ENCODE measurements at regions not wholly inside any gene's neighbourhood (a gene's known extent, or its start where the extent isn't known, plus 50 kb on each side); places are given as distances from the start of the nearest gene placed in this dataset.

DNA sequence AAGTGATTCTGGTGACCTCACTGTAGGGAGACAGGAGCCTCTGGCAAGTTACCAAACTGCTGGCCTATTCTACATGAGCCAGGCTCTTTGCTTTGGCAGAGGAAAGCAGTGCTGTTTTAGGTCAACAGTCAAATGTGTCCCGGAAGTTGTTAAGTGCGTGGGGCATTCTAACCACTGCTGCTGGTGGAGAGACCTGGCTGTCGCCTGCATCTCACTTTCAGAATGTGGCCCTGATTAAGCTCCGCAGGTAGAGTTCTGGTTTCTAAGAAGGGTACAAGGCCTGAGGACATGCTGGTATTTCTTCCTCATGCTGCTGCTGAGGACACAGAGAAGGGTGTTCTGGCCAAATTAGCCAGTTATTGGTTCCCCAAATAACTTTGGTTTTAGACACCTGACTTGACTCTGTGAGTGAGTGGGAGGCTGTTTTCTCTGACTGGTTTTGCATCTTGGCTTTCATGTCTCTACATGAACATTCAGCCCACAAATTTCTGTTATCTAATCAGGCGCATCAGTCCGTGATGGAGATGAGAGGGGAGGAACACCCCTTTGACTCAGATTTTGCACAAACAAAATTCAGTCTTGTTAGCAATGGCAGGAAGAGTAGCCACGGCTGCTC is 120.8 kb downstream of the LMO4 start:
- Histone ChIP-seq H3K4me3 (ENCODE audit: low read depth in 1 of 2, low read length in 2 of 2) (peak overlapping the region in 1 of 2 donors; percentile 38), H3K9ac (ENCODE audit: low read length) (no peak overlapping the region), H3K9me3 (ENCODE audit: low read length) (no peaks in the 10 kb centered on the region), H3K36me3 (ENCODE audit: insufficient read depth, low read length) (no peaks in the 10 kb centered on the region), H3K27me3 (ENCODE audit: control insufficient read depth in 1 of 2, insufficient read depth in 2 of 2, low read length in 2 of 2) (no peaks in the 10 kb centered on the region), H3K4me1 (ENCODE audit: insufficient read depth, low read length) (peaks cover 17% of the 10 kb centered on the region), H3K27ac (ENCODE audit: low read depth, low read length) (peak overlapping the region; percentile 32)

DNA sequence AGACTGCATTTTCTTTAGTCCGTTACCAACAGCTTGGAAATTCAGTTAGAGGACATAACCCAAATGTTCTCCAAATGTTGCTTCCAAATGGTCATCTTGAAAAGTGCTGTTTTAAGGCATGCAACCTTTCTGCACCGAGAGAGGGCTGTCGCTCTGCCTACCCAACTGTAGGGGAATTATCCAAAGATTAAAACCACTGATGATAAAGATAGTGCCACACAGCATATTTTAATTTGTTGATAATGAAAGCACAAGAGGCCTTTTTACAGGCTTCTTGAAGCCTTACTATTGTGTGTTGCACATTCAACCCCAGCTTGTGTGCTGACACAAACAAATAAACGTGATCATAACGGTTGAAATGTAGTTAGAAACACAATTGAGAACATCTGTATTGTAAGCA is 121.5 kb downstream of the LMO4 start:
- Histone ChIP-seq H3K27ac (ENCODE audit: low read depth, low read length) (no peak overlapping the region), H3K36me3 (ENCODE audit: insufficient read depth, low read length) (no peaks in the 10 kb centered on the region), H3K4me3 (ENCODE audit: low read depth in 1 of 2, low read length in 2 of 2) (no peak overlapping the region), H3K27me3 (ENCODE audit: control insufficient read depth in 1 of 2, insufficient read depth in 2 of 2, low read length in 2 of 2) (no peaks in the 10 kb centered on the region), H3K4me1 (ENCODE audit: insufficient read depth, low read length) (peaks cover 17% of the 10 kb centered on the region), H3K9ac (ENCODE audit: low read length) (no peak overlapping the region), H3K9me3 (ENCODE audit: low read length) (no peaks in the 10 kb centered on the region)

- Histone ChIP-seq H3K4me3 (ENCODE audit: low read depth in 1 of 2, low read length in 2 of 2) (no peak overlapping the region), H3K4me1 (ENCODE audit: insufficient read depth, low read length) (peaks cover 17% of the 10 kb centered on the region), H3K9ac (ENCODE audit: low read length) (no peak overlapping the region), H3K27ac (ENCODE audit: low read depth, low read length) (no peak overlapping the region), H3K36me3 (ENCODE audit: insufficient read depth, low read length) (no peaks in the 10 kb centered on the region), H3K27me3 (ENCODE audit: control insufficient read depth in 1 of 2, insufficient read depth in 2 of 2, low read length in 2 of 2) (no peaks in the 10 kb centered on the region), H3K9me3 (ENCODE audit: low read length) (no peaks in the 10 kb centered on the region)
Measured at GRCh38 chr1:87450615-87451209, 122.0 kb downstream of the LMO4 start.

DNA sequence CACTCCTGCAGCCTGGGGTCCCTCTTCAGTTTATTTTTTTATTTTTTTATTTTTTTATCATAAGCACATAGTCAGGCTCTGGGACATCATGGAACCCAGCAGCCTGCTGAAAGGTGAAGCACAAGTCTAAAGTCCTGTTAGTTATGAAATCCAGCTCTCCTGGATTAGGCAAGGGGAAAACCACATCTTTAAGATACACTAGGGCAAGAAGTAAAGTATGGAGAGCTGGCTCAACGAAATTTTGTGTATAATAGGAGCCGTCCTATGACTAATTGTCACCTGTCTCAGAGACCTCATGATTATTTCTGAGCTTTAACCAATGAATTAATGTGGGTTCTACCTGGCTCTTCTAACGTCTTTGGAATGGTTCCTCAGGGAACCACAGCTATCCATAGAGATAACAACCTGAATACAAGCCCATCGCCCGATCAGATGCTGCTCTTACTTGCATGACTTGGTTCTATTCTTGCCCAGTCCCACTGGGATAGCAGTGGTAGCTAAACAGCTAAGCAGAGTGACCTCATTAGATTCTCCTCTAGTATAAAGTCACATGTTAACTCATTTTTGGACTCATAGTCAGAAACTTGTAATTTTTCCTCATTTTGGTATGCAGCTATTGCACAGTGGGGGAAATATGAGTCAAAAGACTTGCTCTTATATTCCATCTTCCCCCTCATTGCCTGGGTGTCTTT is 122.7 kb downstream of the LMO4 start:
- Histone ChIP-seq H3K27me3 (ENCODE audit: control insufficient read depth in 1 of 2, insufficient read depth in 2 of 2, low read length in 2 of 2) (no peaks in the 10 kb centered on the region), H3K9ac (ENCODE audit: low read length) (no peak overlapping the region), H3K9me3 (ENCODE audit: low read length) (no peaks in the 10 kb centered on the region), H3K27ac (ENCODE audit: low read depth, low read length) (no peak overlapping the region), H3K4me1 (ENCODE audit: insufficient read depth, low read length) (peaks cover 17% of the 10 kb centered on the region), H3K36me3 (ENCODE audit: insufficient read depth, low read length) (no peaks in the 10 kb centered on the region), H3K4me3 (ENCODE audit: low read depth in 1 of 2, low read length in 2 of 2) (no peak overlapping the region)

GRCh38 chr1:87452648-87453047 is 124.0 kb downstream of the LMO4 start:
- no peak overlapping the region for H3K9ac ChIP-seq (ENCODE audit: low read length)
- H3K4me1 ChIP-seq (ENCODE audit: insufficient read depth, low read length) = peaks cover 17% of the 10 kb centered on the region
- H3K36me3 ChIP-seq (ENCODE audit: insufficient read depth, low read length) = no peaks in the 10 kb centered on the region
- H3K9me3 ChIP-seq (ENCODE audit: low read length) = no peaks in the 10 kb centered on the region
- H3K27me3 ChIP-seq (ENCODE audit: control insufficient read depth in 1 of 2, insufficient read depth in 2 of 2, low read length in 2 of 2) = no peaks in the 10 kb centered on the region
- H3K27ac ChIP-seq (ENCODE audit: low read depth, low read length) = no peak overlapping the region
- no peak overlapping the region for H3K4me3 ChIP-seq (ENCODE audit: low read depth in 1 of 2, low read length in 2 of 2)

- no peak overlapping the region for H3K27ac ChIP-seq (ENCODE audit: low read depth, low read length)
- H3K9me3 ChIP-seq (ENCODE audit: low read length) = no peaks in the 10 kb centered on the region
- no peaks in the 10 kb centered on the region for H3K27me3 ChIP-seq (ENCODE audit: control insufficient read depth in 1 of 2, insufficient read depth in 2 of 2, low read length in 2 of 2)
- no peaks in the 10 kb centered on the region for H3K4me1 ChIP-seq (ENCODE audit: insufficient read depth, low read length)
- H3K36me3 ChIP-seq (ENCODE audit: insufficient read depth, low read length) = no peaks in the 10 kb centered on the region
- no peak overlapping the region for H3K9ac ChIP-seq (ENCODE audit: low read length)
- H3K4me3 ChIP-seq (ENCODE audit: low read depth in 1 of 2, low read length in 2 of 2) = no peak overlapping the region
Measured at GRCh38 chr1:87457408-87457807, 128.7 kb downstream of the LMO4 start.

DNA sequence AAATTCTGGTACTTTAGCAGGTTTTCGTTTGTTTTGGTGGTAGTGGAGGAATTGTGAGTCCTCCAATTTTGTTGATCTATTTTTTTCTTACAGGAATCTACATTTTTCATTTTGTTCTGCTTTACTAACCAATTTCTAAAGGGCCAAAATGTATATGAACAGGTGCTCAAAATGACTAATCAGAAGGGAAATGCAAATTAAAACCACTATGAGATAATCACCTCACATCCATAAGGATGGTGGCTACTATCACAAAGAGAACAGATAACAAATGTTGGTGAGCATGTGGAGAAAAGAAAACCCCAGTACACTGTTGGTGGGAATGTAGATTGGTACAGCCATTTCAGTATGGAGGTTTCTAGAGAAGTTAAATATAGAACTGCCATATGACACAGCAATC is 134.2 kb downstream of the LMO4 start:
- H3K36me3 ChIP-seq (ENCODE audit: insufficient read depth, low read length) = no peaks in the 10 kb centered on the region
- no peak overlapping the region for H3K9ac ChIP-seq (ENCODE audit: low read length)
- H3K27ac ChIP-seq (ENCODE audit: low read depth, low read length) = no peak overlapping the region
- H3K27me3 ChIP-seq (ENCODE audit: control insufficient read depth in 1 of 2, insufficient read depth in 2 of 2, low read length in 2 of 2) = no peaks in the 10 kb centered on the region
- H3K4me3 ChIP-seq (ENCODE audit: low read depth in 1 of 2, low read length in 2 of 2) = no peak overlapping the region
- H3K4me1 ChIP-seq (ENCODE audit: insufficient read depth, low read length) = peaks cover 8% of the 10 kb centered on the region
- H3K9me3 ChIP-seq (ENCODE audit: low read length) = no peaks in the 10 kb centered on the region

DNA sequence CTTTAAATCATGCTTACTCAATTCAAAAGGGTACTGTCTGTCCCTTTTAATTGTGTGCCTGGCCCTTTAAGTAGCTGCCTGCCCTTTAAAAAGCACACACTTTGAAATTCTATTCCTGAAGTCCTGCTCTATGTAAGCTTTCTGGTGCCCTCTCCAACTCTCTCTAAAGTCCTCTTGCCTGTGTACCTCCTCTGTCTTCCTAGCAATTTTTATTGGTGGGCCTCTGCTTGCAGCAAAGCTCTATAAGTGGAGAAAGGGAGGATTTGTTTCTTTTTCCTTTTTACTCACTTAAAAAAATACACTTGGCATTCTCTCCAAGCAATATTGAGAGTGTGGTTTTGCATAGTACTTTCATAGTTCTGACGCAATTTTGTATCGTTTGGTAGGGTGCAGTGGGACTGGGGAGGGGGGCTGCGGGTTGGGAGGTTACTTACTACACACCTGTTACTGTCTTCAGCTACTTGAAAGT is 135.4 kb downstream of the LMO4 start:
- Histone ChIP-seq H3K36me3 (ENCODE audit: insufficient read depth, low read length) (no peaks in the 10 kb centered on the region), H3K27ac (ENCODE audit: low read depth, low read length) (no peak overlapping the region), H3K27me3 (ENCODE audit: control insufficient read depth in 1 of 2, insufficient read depth in 2 of 2, low read length in 2 of 2) (no peaks in the 10 kb centered on the region), H3K4me1 (ENCODE audit: insufficient read depth, low read length) (peaks cover 8% of the 10 kb centered on the region), H3K4me3 (ENCODE audit: low read depth in 1 of 2, low read length in 2 of 2) (no peak overlapping the region), H3K9me3 (ENCODE audit: low read length) (no peaks in the 10 kb centered on the region), H3K9ac (ENCODE audit: low read length) (no peak overlapping the region)

DNA sequence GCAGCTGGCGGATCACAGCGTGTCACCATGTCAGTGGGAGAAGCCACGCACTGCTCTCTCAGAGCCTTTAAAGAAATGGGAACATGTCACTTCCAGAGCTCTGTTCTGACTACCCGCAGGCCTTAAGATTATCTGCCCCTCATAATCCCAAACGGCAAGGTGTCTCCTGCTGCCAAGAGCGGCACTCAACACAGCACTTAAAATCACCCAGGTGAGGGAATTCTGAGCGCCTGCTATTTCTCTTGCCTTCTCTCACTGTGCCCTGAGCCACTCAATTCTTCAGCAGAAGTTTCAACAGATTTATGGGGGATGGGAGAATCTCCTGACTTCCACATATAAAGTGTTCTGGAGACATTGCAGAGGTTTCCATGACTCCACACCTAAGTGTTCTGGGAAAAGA is 137.9 kb downstream of the LMO4 start:
- Histone ChIP-seq H3K4me1 (ENCODE audit: insufficient read depth, low read length) (peaks cover 8% of the 10 kb centered on the region), H3K4me3 (ENCODE audit: low read depth in 1 of 2, low read length in 2 of 2) (no peak overlapping the region), H3K9ac (ENCODE audit: low read length) (no peak overlapping the region), H3K36me3 (ENCODE audit: insufficient read depth, low read length) (no peaks in the 10 kb centered on the region), H3K27me3 (ENCODE audit: control insufficient read depth in 1 of 2, insufficient read depth in 2 of 2, low read length in 2 of 2) (no peaks in the 10 kb centered on the region), H3K9me3 (ENCODE audit: low read length) (no peaks in the 10 kb centered on the region), H3K27ac (ENCODE audit: low read depth, low read length) (no peak overlapping the region)

DNA sequence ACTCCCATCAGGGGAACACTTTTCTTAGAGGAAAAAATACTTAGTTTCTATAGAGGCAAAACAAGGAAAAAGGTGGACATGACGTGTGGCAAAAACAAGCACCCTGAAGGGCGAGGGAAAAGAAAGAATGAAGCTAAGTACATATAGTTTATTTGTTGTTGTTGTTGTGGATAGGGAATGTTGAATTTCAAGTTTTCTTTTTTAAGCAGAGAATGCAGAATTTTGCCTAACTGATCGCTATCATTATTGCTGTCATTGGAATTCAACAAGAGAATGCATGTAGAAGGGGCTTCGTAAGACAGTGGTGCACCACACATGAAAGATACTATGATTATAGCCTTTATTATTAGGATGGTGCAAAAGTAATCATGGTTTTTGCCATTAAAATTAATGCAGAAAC is 144.0 kb downstream of the LMO4 start:
- Histone ChIP-seq H3K9me3 (ENCODE audit: low read length) (no peaks in the 10 kb centered on the region), H3K4me1 (ENCODE audit: insufficient read depth, low read length) (no peaks in the 10 kb centered on the region), H3K27ac (ENCODE audit: low read depth, low read length) (no peak overlapping the region), H3K27me3 (ENCODE audit: control insufficient read depth in 1 of 2, insufficient read depth in 2 of 2, low read length in 2 of 2) (no peaks in the 10 kb centered on the region), H3K4me3 (ENCODE audit: low read depth in 1 of 2, low read length in 2 of 2) (no peak overlapping the region), H3K9ac (ENCODE audit: low read length) (no peak overlapping the region), H3K36me3 (ENCODE audit: insufficient read depth, low read length) (no peaks in the 10 kb centered on the region)

DNA sequence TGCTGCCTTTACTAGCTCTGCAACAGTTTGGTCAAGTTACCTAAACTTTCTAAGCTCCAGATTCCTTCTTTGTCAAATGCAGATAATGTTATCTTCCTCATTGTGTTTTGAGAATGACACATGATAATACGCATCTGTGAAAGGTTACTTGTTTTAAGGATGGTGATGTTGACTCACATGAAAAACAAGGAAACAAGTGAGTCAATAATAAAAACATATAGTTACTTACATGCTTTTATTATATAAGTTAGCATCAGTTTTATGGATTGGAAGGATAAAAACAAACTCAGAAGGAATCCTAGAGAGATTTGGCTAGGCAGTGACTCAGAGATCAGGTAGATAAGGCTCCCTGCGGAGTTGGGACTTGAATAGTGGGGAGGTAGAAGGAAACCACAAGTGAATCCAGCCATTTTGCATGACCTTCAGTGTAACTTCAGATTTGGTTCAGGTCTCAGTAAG is 144.6 kb downstream of the LMO4 start:
- no peak overlapping the region for H3K4me3 ChIP-seq (ENCODE audit: low read depth in 1 of 2, low read length in 2 of 2)
- no peaks in the 10 kb centered on the region for H3K9me3 ChIP-seq (ENCODE audit: low read length)
- H3K36me3 ChIP-seq (ENCODE audit: insufficient read depth, low read length) = no peaks in the 10 kb centered on the region
- H3K4me1 ChIP-seq (ENCODE audit: insufficient read depth, low read length) = no peaks in the 10 kb centered on the region
- no peaks in the 10 kb centered on the region for H3K27me3 ChIP-seq (ENCODE audit: control insufficient read depth in 1 of 2, insufficient read depth in 2 of 2, low read length in 2 of 2)
- H3K27ac ChIP-seq (ENCODE audit: low read depth, low read length) = no peak overlapping the region
- no peak overlapping the region for H3K9ac ChIP-seq (ENCODE audit: low read length)

Data from muscle layer of colon (tissue), 2 donors.